ENCODE measurements at regions not wholly inside any gene's neighbourhood (a gene's known extent, or its start where the extent isn't known, plus 50 kb on each side); places are given as distances from the start of the nearest gene placed in this dataset.

DNA sequence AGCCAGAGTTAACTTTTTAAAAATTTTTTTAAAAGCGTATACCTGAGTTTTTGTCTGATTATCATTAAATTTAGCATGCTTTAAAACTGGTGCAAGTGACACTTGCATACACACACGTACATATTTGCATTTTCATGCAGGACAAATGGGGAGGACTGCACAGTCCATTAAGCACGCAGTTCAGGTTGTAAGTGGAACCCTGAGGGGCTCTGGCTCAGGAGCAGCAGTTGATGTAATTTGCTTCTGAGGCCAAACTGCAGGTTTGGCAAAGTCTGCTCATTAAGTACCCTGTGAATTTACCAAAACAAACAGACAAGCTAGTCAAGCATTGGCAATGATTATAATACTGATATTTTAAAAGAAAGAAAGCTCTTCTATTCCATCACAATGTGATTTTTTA is 215.8 kb upstream of the PFKP start:
- H3K79me2 ChIP-seq: no peaks in the 10 kb centered on the region
- no peaks in the 10 kb centered on the region for H3K36me3 ChIP-seq (replicated peaks; ENCODE audit: insufficient read depth, low read depth)
- no peaks in the 10 kb centered on the region for H3K9me3 ChIP-seq (ENCODE audit: low read depth)
- H4K20me1 ChIP-seq (ENCODE audit: insufficient read depth, poor library complexity, severe bottlenecking): no peaks in the 10 kb centered on the region
- H2AFZ ChIP-seq: no peak overlapping the region
- TF ChIP-seq EZH2phosphoT487 (IDR thresholded peaks at IDR 0.05; ENCODE audit: low read depth, severe bottlenecking, unreplicated experiment): no peak
- no peak for TF ChIP-seq CTCF (IDR thresholded peaks at IDR 0.05; ENCODE audit: poor library complexity)
- TF ChIP-seq EZH2 (IDR thresholded peaks at IDR 0.05; ENCODE audit: borderline replicate concordance): no peak
- H3K4me2 ChIP-seq: no peak overlapping the region
- H3K9me2 ChIP-seq (replicated peaks; ENCODE audit: insufficient read depth): no peaks in the 10 kb centered on the region
- H3K27me3 ChIP-seq: peaks cover 14% of the 10 kb centered on the region
- no peak overlapping the region for H3K27ac ChIP-seq
- H3K4me1 ChIP-seq (ENCODE audit: insufficient read depth): no peaks in the 10 kb centered on the region
- H3K4me3 ChIP-seq: no peak overlapping the region
- WGBS (ENCODE audit: low lambda C conversion rate, missing lambda C conversion rate): 73% methylated on average over 3 of the region's 3 CpGs
- no peak for DNase-seq (ENCODE audit: low spot score)

- Histone ChIP-seq H3K4me3 (no peak overlapping the region), H3K36me3 (replicated peaks; ENCODE audit: insufficient read depth, low read depth) (no peaks in the 10 kb centered on the region), H3K4me2 (no peak overlapping the region), H3K9me3 (ENCODE audit: low read depth) (no peaks in the 10 kb centered on the region), H2AFZ (no peak overlapping the region), H3K27me3 (peaks cover 14% of the 10 kb centered on the region), H3K9me2 (replicated peaks; ENCODE audit: insufficient read depth) (no peaks in the 10 kb centered on the region), H3K79me2 (no peaks in the 10 kb centered on the region), H4K20me1 (ENCODE audit: insufficient read depth, poor library complexity, severe bottlenecking) (no peaks in the 10 kb centered on the region), H3K27ac (no peak overlapping the region), H3K4me1 (ENCODE audit: insufficient read depth) (no peaks in the 10 kb centered on the region)
- TF ChIP-seq EZH2 (IDR thresholded peaks at IDR 0.05; ENCODE audit: borderline replicate concordance): no peak
- TF ChIP-seq EZH2phosphoT487 (IDR thresholded peaks at IDR 0.05; ENCODE audit: low read depth, severe bottlenecking, unreplicated experiment): no peak
- DNase-seq (ENCODE audit: low spot score): no peak
- 89% methylated on average over 5 of the region's 5 CpGs for WGBS (ENCODE audit: low lambda C conversion rate, missing lambda C conversion rate)
These were observed 217.1 kb upstream of the PFKP start for GRCh38 chr10:2850202-2850601.

GRCh38 chr10:2844925-2845324 is 222.4 kb upstream of the PFKP start:
- no peaks in the 10 kb centered on the region for H3K9me3 ChIP-seq (ENCODE audit: low read depth)
- H3K36me3 ChIP-seq (replicated peaks; ENCODE audit: insufficient read depth, low read depth): no peaks in the 10 kb centered on the region
- no peak overlapping the region for H3K4me3 ChIP-seq
- 87% methylated on average over 5 of the region's 5 CpGs for WGBS (ENCODE audit: low lambda C conversion rate, missing lambda C conversion rate)
- DNase-seq (ENCODE audit: low spot score): no peak
- no peaks in the 10 kb centered on the region for H4K20me1 ChIP-seq (ENCODE audit: insufficient read depth, poor library complexity, severe bottlenecking)
- no peak overlapping the region for H2AFZ ChIP-seq
- no peaks in the 10 kb centered on the region for H3K27me3 ChIP-seq
- TF ChIP-seq CTCF (IDR thresholded peaks at IDR 0.05; ENCODE audit: poor library complexity) (no peak), EZH2phosphoT487 (IDR thresholded peaks at IDR 0.05; ENCODE audit: low read depth, severe bottlenecking, unreplicated experiment) (no peak), EZH2 (IDR thresholded peaks at IDR 0.05; ENCODE audit: borderline replicate concordance) (no peak)
- H3K79me2 ChIP-seq: no peaks in the 10 kb centered on the region
- H3K4me1 ChIP-seq (ENCODE audit: insufficient read depth): no peaks in the 10 kb centered on the region
- H3K27ac ChIP-seq: no peak overlapping the region
- H3K9me2 ChIP-seq (replicated peaks; ENCODE audit: insufficient read depth): no peaks in the 10 kb centered on the region
- H3K4me2 ChIP-seq: no peak overlapping the region

GRCh38 chr10:2839081-2839725 is 228.1 kb upstream of the PFKP start:
- Histone ChIP-seq H3K9me3 (ENCODE audit: low read depth) (no peaks in the 10 kb centered on the region), H3K4me2 (no peak overlapping the region), H2AFZ (no peak overlapping the region), H3K27ac (no peak overlapping the region), H3K36me3 (replicated peaks; ENCODE audit: insufficient read depth, low read depth) (no peaks in the 10 kb centered on the region), H3K4me1 (ENCODE audit: insufficient read depth) (no peaks in the 10 kb centered on the region), H3K4me3 (no peak overlapping the region), H4K20me1 (ENCODE audit: insufficient read depth, poor library complexity, severe bottlenecking) (no peaks in the 10 kb centered on the region), H3K27me3 (no peaks in the 10 kb centered on the region), H3K9me2 (replicated peaks; ENCODE audit: insufficient read depth) (no peaks in the 10 kb centered on the region), H3K79me2 (no peaks in the 10 kb centered on the region)
- 50% methylated on average over 16 of the region's 16 CpGs for WGBS (ENCODE audit: low lambda C conversion rate, missing lambda C conversion rate)
- TF ChIP-seq EZH2 (IDR thresholded peaks at IDR 0.05; ENCODE audit: borderline replicate concordance) (no peak), CTCF (IDR thresholded peaks at IDR 0.05; ENCODE audit: poor library complexity) (peak; percentile 49)
- peak; percentile 49 for DNase-seq (ENCODE audit: low spot score)
